K562 (cell line): ENCODE measurements at regions not wholly inside any gene's neighbourhood (a gene's known extent, or its start where the extent isn't known, plus 50 kb on each side); places are given as distances from the start of the nearest gene placed in this dataset.

ENCODE experiments used
- ATAC-seq: fragments of 200-7000 bp; cut with Tn5 transposase; 3 replicates; pipeline ENCODE4 v1.9.1; 2020; ENCODE audit warnings: moderate library complexity
- BruUV-seq: library from RNA; stranded (reverse); fragments of 400-500 nt; replicated peaks from 2 replicates; lab custom pipeline; 2021; lab: Mats Ljungman, UMichigan
- CTCF ChIA-PET: fragments of 300-600 bp; formaldehyde crosslinking; extraction: SDS; loops from one replicate; lab custom pipeline; 2021; ENCODE audit warnings: low intra/inter-chr PET ratio; lab: Yijun Ruan, JAX
- POLR2A ChIA-PET: fragments of 300-600, 350-650 bp; sonication (Branson Sonifier 250); formaldehyde crosslinking; extraction: SDS; loops from one replicate; lab custom pipeline; 2021; ENCODE audit warnings: antibody characterized with exemption, inconsistent platforms; lab: Yijun Ruan, JAX
- DNase-seq, 4 experiments: peaks; one replicate each; pipeline versions ENCODE4 v3.0.0 to v3.0.0-alpha.2; 2011 to 2018; ENCODE audit warnings: low spot score in 3 of 4, mixed read lengths in 3 of 4; ENCODE audit errors: extremely low read depth in 1 of 4
- FAIRE-seq: peaks from 2 replicates; lab custom pipeline; 2011; peaks lifted over from hg19 to GRCh38; lab: Jason Lieb, UNC
- H2AFZ ChIP-seq: 2 replicates; pipeline ENCODE4 v1.6.0; 2011; ENCODE audit warnings: low read depth, low read length, control low read depth, inconsistent platforms
- H3K27ac ChIP-seq: fragments of 200-600 bp; 3 replicates; pipeline ENCODE4 v1.8.0; 2011; ENCODE audit warnings: low read depth, mild to moderate bottlenecking, control low read depth, inconsistent platforms, low read length, moderate library complexity, mixed read lengths; ENCODE audit errors: extremely low read depth
- H3K27me3 ChIP-seq, 2 experiments: fragments of 300-600 bp in 1 of 2; 2 replicates in 1 of 2; 3 replicates in 1 of 2; pipeline versions ENCODE4 v1.6.0 to v1.8.0; 2011; ENCODE audit warnings: inconsistent platforms in 2 of 2, low read length in 2 of 2, mild to moderate bottlenecking in 1 of 2, mixed read lengths in 1 of 2, moderate library complexity in 1 of 2; ENCODE audit not compliant: control insufficient read depth in 2 of 2, insufficient read depth in 2 of 2
- H3K36me3 ChIP-seq: fragments of 300-600 bp; 3 replicates; pipeline ENCODE4 v1.8.0; 2011; ENCODE audit warnings: mild to moderate bottlenecking, low read length, inconsistent platforms; ENCODE audit not compliant: control insufficient read depth, insufficient read depth
- H3K4me1 ChIP-seq, 2 experiments: fragments of 200-600 bp in 1 of 2; replicated peaks in 1 of 2; 2 replicates in 1 of 2; 3 replicates in 1 of 2; pipeline versions ENCODE4 v1.5.1 to v1.8.0; 2011; ENCODE audit warnings: inconsistent platforms in 2 of 2, low read length in 2 of 2, mild to moderate bottlenecking in 1 of 2, mixed read lengths in 1 of 2, moderate library complexity in 1 of 2; ENCODE audit not compliant: control insufficient read depth in 2 of 2, insufficient read depth in 2 of 2
- H3K4me2 ChIP-seq: 2 replicates; pipeline ENCODE4 v1.6.1; 2011; ENCODE audit warnings: low read length, control low read depth, inconsistent platforms, mixed read lengths; ENCODE audit not compliant: insufficient read depth
- H3K4me3 ChIP-seq: fragments of 200-600 bp; sonication (generic), shearing (Covaris generic); 2 replicates; pipeline ENCODE4 v1.5.1; 2016; ENCODE audit warnings: control low read depth, inconsistent platforms
- H3K79me2 ChIP-seq: fragments of 200-600 bp; 3 replicates; pipeline ENCODE4 v1.8.0; 2011; ENCODE audit warnings: low read length, inconsistent platforms; ENCODE audit not compliant: control insufficient read depth, insufficient read depth
- H3K9ac ChIP-seq, 2 experiments: 2 replicates each; pipeline versions ENCODE4 v1.6.0 to v1.6.1; 2011; ENCODE audit warnings: low read depth in 2 of 2, low read length in 2 of 2, control low read depth in 1 of 2, inconsistent platforms in 1 of 2, mild to moderate bottlenecking in 1 of 2, mixed read lengths in 1 of 2; ENCODE audit not compliant: insufficient read depth in 1 of 2
- H3K9me1 ChIP-seq: one replicate; pipeline ENCODE4 v1.6.0; 2011; ENCODE audit warnings: inconsistent platforms, mild to moderate bottlenecking, low read length, moderate library complexity; ENCODE audit not compliant: control insufficient read depth, insufficient read depth
- H3K9me3 ChIP-seq: replicated peaks from 2 replicates; pipeline ENCODE4 v1.5.1; 2011; ENCODE audit warnings: low read depth, low read length, inconsistent platforms; ENCODE audit not compliant: control insufficient read depth, insufficient read depth
- H4K20me1 ChIP-seq: replicated peaks from 2 replicates; pipeline ENCODE4 v1.6.1; 2011; ENCODE audit warnings: low read length, inconsistent platforms, mixed read lengths; ENCODE audit not compliant: control insufficient read depth, insufficient read depth
- ETV5 ChIP-seq: sonication (generic); formaldehyde crosslinking; IDR thresholded peaks from 2 replicates; pipeline ENCODE4 v1.4.0; 2020; ENCODE audit warnings: low read depth, mild to moderate bottlenecking, missing genetic modification reagents
- ZNF324 ChIP-seq: fragments of 250-450 bp; sonication (Bioruptor Pico); IDR thresholded peaks from 2 replicates; pipeline ENCODE4 v1.4.0; 2020; ENCODE audit warnings: mild to moderate bottlenecking
- WGBS: fragments of 100-300 bp; shearing (Covaris generic); methylation state at CpG from one replicate; pipeline ENCODE4 v1.1.6; 2016; ENCODE audit warnings: low coverage, mixed read lengths; ENCODE audit not compliant: insufficient coverage; ENCODE audit errors: missing lambda C conversion rate; 5-methylcytosine and 5-hydroxymethylcytosine counted together
- in situ Hi-C: fragments of 300-500 bp; cut with MboI; formaldehyde crosslinking; loops from 4 replicates; pipeline ENCODE4 v1.15.0; 2018; ENCODE audit warnings: inconsistent platforms, mixed read lengths
- intact Hi-C: fragments of 100-400 bp; cut with micrococcal nuclease; formaldehyde crosslinking; loops from 2 replicates; pipeline ENCODE4 v1.14.2; 2022
- TF ChIP-seq, protein P1 (sequence below): fragments of 450-650 bp; conservative IDR thresholded peaks from 2 replicates; pipeline ENCODE4 v1.6.1; 2016; ENCODE audit warnings: missing genetic modification characterization, low read depth, mild to moderate bottlenecking, missing compliant biosample characterization, moderate library complexity

DNA sequence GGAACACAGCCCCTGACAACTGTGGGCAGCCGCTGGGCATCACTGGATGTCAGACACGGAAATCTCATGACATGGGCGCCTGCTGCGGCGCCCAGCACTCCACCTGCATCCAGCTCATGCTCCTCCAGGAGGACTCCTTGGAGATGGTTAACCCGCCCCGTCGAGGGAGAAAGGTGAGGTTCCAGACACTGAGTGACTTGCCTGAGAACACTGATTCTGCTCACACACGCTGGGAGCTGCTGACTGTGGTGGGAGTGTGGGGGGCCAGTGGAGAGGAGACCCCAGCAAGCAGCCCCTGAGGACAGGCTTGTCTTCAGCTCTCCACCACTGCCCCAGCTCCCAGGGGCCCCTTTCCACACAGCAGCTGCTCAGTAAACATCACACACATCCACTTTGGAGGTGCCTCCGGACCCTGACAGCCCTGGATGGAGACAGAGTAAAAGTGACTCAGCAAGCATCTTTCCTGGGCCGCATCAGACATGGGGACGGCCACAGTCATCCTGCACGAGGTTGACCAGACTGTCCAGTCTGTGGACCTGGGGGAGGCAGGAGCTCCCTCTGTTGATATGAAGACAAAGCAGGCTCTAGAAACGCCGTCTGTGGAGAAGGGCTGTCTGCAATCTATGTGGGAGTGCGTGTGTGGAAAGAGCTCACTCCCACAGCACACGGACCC, 283.7 kb upstream of the IRX4 start:
- TF ChIP-seq ZNF324 (CRISPR knock-in tag), result no peak
- TF ChIP-seq, protein P1, sequence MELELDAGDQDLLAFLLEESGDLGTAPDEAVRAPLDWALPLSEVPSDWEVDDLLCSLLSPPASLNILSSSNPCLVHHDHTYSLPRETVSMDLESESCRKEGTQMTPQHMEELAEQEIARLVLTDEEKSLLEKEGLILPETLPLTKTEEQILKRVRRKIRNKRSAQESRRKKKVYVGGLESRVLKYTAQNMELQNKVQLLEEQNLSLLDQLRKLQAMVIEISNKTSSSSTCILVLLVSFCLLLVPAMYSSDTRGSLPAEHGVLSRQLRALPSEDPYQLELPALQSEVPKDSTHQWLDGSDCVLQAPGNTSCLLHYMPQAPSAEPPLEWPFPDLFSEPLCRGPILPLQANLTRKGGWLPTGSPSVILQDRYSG (tag), result no peak
- TF ChIP-seq ETV5, result no peak

More for the DNA sequence above, 283.7 kb upstream of the IRX4 start:
- FAIRE-seq (no peak), ATAC-seq (no peak), DNase-seq (no peak)
- H3K4me1 ChIP-seq, result peaks cover 0 to 3% of the 10 kb centered on the region in 2 experiments; a peak in 1 of 5 replicates
- in situ Hi-C loops, result no loop called here
- H3K4me2 ChIP-seq, result no peak overlapping the region
- peaks cover 34 to 80% of the 10 kb centered on the region in 2 experiments; a peak in 4 of 5 replicates for H3K27me3 ChIP-seq
- POLR2A ChIA-PET, result no interaction called here
- H3K9ac ChIP-seq, result no peak overlapping the region
- no peak overlapping the region for H3K4me3 ChIP-seq
- no peaks in the 10 kb centered on the region for H3K36me3 ChIP-seq
- H3K9me1 ChIP-seq, result no peaks in the 10 kb centered on the region
- WGBS, result 0% methylated on average over 17 of the region's 17 CpGs
- no peaks in the 10 kb centered on the region for H3K79me2 ChIP-seq
- CTCF ChIA-PET, result no interaction called here
- no TSS peak for BruUV-seq
- no peak overlapping the region for H3K27ac ChIP-seq
- H4K20me1 ChIP-seq, result peaks cover 4% of the 10 kb centered on the region; the same call in 1 of the 2 replicates
- no peaks in the 10 kb centered on the region for H3K9me3 ChIP-seq
- no peak overlapping the region for H2AFZ ChIP-seq
- intact Hi-C loops, result no loop called here
